IPS-18a (cell line): ENCODE measurements at regions not wholly inside any gene's neighbourhood (a gene's known extent, or its start where the extent isn't known, plus 50 kb on each side); places are given as distances from the start of the nearest gene placed in this dataset.

Experiments
- H3K27ac ChIP-seq: one replicate; pipeline ENCODE4 v1.5.1; 2013; ENCODE audit warnings: low read length
- H3K27me3 ChIP-seq: one replicate; pipeline ENCODE4 v1.6.1; 2013; ENCODE audit warnings: mild to moderate bottlenecking, low read length; ENCODE audit not compliant: control insufficient read depth, insufficient read depth
- H3K36me3 ChIP-seq: one replicate; pipeline ENCODE4 v1.6.1; 2013; ENCODE audit warnings: low read depth, low read length; ENCODE audit not compliant: control insufficient read depth
- H3K4me1 ChIP-seq: one replicate; pipeline ENCODE4 v1.6.1; 2013; ENCODE audit warnings: low read depth, low read length; ENCODE audit not compliant: control insufficient read depth
- H3K4me3 ChIP-seq: one replicate; pipeline ENCODE4 v1.5.1; 2013; ENCODE audit warnings: low read length
- H3K9ac ChIP-seq: one replicate; pipeline ENCODE4 v1.6.1; 2013; ENCODE audit warnings: mild to moderate bottlenecking, low read length, moderate library complexity
- H3K9me3 ChIP-seq: one replicate; pipeline ENCODE4 v1.6.1; 2013; ENCODE audit warnings: low read depth, low read length; ENCODE audit not compliant: control insufficient read depth

DNA sequence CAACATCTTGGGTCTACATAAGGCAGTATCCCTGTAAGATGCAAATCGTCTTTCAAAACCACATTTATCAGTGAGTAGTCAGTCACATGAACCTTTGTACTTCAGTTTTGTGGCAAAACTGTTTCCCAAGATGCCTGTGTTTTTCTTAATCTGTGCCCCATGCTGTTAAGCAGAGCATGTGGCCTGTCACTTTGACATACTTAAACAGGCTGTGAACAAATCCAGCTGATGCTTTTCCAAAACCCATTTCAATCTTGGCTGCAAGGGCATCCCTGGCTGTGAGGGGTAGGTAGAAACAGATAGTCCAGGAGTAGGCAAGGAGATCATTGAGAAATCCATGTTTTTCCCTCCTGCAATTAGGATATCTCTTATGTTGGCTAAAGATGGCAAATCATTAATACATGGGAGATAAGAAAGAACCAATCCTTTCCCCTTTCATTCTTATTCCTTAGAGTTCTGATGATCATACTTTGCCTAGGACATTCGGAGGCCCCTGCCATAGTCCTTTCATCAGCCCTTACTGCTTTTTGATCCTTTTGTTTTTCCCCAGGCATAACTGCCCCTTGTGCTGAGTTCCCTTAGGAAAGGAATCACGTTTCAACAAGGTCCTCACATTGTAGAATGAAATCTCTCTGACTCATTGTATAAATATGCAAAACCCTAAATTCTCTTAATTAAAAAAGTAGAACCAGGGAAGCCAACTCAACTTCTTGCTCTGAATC lies 121.1 kb upstream of the EEA1 start:
- no peaks in the 10 kb centered on the region for H3K27me3 ChIP-seq
- H3K4me1 ChIP-seq = peaks cover 12% of the 10 kb centered on the region
- H3K27ac ChIP-seq = no peak overlapping the region
- no peak overlapping the region for H3K9ac ChIP-seq
- no peaks in the 10 kb centered on the region for H3K9me3 ChIP-seq
- H3K36me3 ChIP-seq = no peaks in the 10 kb centered on the region
- H3K4me3 ChIP-seq = no peak overlapping the region

DNA sequence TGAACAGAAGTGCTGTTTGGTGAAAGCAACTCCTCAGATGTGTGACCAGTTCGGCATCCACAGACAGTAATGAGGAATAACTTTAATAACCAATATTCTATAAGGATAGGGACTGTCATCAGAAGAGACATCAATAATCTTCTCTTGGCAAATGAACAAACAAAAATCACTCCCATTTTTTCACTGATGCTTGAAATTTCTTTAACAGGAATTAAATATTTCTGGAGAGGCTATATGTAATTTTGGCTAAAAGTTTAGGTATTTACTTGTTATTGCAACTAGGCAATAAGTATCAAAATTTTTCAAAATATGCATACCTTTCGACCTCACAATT lies 121.6 kb upstream of the EEA1 start:
- Histone ChIP-seq H3K27me3 (no peaks in the 10 kb centered on the region), H3K4me1 (peaks cover 17% of the 10 kb centered on the region), H3K9me3 (no peaks in the 10 kb centered on the region), H3K9ac (no peak overlapping the region), H3K27ac (no peak overlapping the region), H3K36me3 (no peaks in the 10 kb centered on the region), H3K4me3 (no peak overlapping the region)

DNA sequence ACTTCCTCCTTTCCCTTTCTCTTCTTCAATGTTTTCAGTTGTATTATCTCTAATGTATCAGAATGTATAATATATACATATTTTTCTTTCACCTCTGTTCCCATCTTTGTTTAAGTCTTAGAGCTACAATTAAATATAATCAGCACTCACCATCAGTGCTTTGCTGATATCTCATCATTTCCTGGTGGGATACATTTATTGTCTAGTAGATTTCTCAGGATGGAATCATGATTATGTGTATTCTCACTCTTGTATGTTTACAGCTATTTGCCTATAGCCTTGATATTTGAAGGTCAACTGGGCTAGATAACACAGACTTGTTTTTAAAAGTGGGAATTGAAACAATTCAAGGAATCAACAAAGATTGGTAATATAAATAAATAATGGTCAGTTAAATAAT lies 124.9 kb upstream of the EEA1 start:
- H3K4me3 ChIP-seq = no peak overlapping the region
- H3K4me1 ChIP-seq = peaks cover 17% of the 10 kb centered on the region
- H3K36me3 ChIP-seq = no peaks in the 10 kb centered on the region
- no peak overlapping the region for H3K9ac ChIP-seq
- H3K27me3 ChIP-seq = no peaks in the 10 kb centered on the region
- H3K9me3 ChIP-seq = no peaks in the 10 kb centered on the region
- H3K27ac ChIP-seq = no peak overlapping the region

DNA sequence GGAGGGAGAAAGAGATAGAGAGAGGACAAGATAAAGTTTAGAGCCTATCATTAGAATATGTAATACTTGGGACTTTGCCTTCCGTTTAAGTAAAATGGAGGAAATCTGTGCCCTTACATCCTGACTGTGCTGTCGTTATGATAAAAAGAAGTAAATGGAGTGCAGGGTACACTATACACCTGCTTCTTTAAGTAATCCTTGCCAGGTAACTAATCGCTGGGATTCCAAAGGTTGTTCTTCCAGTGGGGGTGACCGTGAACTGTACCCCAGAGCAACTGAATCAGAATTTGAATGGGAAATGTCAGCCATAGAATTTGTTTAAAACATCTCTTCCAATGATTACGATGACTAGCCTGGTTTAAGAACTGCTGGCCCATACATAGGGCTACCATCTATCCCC lies 126.1 kb upstream of the EEA1 start:
- no peaks in the 10 kb centered on the region for H3K27me3 ChIP-seq
- no peak overlapping the region for H3K27ac ChIP-seq
- no peak overlapping the region for H3K9ac ChIP-seq
- H3K4me1 ChIP-seq = peaks cover 15% of the 10 kb centered on the region
- no peaks in the 10 kb centered on the region for H3K9me3 ChIP-seq
- no peak overlapping the region for H3K4me3 ChIP-seq
- H3K36me3 ChIP-seq = no peaks in the 10 kb centered on the region

DNA sequence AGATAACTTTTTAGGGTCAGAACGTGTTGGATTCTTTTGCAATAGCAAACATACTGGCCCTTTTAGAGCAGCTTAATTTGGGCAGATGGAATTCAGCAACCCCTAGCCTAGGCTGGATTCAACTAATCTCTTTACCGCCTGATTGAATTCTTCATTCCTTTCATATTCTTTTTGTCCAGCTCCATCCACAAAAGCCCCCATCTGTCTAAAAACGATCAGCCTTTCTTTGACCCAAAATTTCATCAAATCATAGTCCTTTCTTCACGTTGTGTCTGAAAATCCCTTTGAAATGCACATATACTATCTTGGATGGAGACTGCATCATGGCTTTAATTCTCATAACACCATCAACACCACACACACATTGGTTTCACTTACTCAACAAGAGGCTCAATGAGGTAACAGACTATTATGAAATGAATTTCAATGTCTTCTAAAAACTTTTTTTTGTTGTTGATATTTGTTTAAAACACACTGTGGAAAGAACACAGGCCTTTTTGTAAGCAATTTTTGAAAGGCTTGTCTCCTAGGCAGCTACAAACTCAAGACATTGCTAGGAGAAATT lies 128.0 kb upstream of the EEA1 start:
- Histone ChIP-seq H3K9me3 (no peaks in the 10 kb centered on the region), H3K4me1 (peaks cover 21% of the 10 kb centered on the region), H3K27me3 (no peaks in the 10 kb centered on the region), H3K36me3 (no peaks in the 10 kb centered on the region), H3K9ac (no peak overlapping the region), H3K4me3 (no peak overlapping the region), H3K27ac (no peak overlapping the region)

DNA sequence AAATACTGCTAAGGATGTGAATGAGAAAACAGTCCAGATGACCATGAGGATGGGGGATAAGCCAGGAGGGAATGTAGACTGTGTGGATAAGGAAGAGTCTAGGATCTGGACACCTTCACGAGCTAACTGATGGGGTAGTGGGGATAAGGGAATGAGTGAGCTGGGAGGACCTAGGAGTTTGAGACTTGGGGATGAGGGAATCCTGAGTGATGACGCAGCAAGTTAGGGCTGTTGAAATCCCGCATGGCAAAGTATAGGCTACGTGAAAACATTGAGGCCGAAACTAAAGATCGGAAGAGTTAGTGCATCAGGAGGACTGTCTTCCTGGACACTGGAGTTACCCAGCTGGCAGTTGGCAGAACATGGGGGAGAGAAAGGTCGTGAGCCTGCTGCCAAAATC lies 129.2 kb upstream of the EEA1 start:
- H3K27me3 ChIP-seq = no peaks in the 10 kb centered on the region
- H3K9me3 ChIP-seq = no peaks in the 10 kb centered on the region
- no peak overlapping the region for H3K4me3 ChIP-seq
- H3K4me1 ChIP-seq = peaks cover 21% of the 10 kb centered on the region
- no peaks in the 10 kb centered on the region for H3K36me3 ChIP-seq
- H3K9ac ChIP-seq = no peak overlapping the region
- H3K27ac ChIP-seq = no peak overlapping the region

DNA sequence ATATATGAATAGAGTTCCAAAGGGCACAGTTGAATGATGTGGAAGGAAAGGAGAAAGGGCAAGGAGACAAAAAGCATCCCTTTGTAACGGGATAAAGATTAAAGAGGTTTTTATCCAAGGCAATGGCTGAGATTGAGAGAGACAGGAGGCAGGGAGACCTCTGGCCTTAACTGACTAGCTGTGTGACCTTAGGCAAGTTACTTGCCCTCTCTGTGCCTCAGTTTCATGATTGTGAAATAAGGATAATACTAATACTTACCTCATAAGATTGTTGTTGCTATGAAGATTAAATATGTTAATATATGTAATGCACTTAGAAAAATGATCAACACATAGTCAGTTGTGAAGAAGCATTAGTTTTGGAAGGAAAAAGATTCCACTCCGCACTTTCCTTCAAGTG lies 130.2 kb upstream of the EEA1 start:
- Histone ChIP-seq H3K4me1 (peaks cover 21% of the 10 kb centered on the region), H3K9me3 (no peaks in the 10 kb centered on the region), H3K9ac (no peak overlapping the region), H3K27me3 (no peaks in the 10 kb centered on the region), H3K36me3 (no peaks in the 10 kb centered on the region), H3K27ac (no peak overlapping the region), H3K4me3 (no peak overlapping the region)

DNA sequence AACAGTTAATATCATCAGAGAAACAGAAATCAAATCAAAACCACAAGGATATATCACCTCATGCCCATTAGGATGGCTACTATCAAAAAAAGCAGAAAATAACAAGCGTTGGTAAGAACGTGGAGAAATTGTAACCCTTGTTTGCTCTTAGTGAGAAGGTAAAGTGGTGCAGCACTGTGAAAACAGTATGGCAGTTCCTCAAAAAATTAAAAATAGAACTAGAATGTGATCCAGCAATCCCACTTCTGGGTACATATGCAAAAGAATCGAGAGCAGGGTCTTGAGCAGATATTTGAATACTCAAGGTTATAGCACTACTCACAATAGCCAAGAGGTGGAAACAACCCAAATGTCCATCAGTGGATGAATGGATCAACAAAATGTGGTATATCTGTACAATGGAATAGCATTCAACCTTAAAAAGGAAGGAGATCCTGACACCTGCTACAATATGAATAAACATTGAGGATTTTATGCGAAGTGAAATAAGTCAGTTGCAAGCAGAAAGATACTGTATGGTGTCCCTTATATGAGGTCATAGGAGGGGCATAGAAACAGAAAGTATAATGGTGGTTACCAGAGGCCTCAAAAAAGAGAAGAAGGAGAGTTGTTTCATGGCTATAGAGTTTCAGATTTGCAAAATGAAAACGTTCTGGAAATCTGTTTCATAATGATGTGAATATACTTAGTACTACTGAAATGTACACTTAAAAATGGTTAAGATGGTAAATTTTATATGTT lies 131.0 kb upstream of the EEA1 start:
- H3K27ac ChIP-seq = no peak overlapping the region
- no peak overlapping the region for H3K4me3 ChIP-seq
- no peaks in the 10 kb centered on the region for H3K27me3 ChIP-seq
- no peak overlapping the region for H3K9ac ChIP-seq
- H3K4me1 ChIP-seq = peaks cover 19% of the 10 kb centered on the region
- no peaks in the 10 kb centered on the region for H3K9me3 ChIP-seq
- H3K36me3 ChIP-seq = no peaks in the 10 kb centered on the region

DNA sequence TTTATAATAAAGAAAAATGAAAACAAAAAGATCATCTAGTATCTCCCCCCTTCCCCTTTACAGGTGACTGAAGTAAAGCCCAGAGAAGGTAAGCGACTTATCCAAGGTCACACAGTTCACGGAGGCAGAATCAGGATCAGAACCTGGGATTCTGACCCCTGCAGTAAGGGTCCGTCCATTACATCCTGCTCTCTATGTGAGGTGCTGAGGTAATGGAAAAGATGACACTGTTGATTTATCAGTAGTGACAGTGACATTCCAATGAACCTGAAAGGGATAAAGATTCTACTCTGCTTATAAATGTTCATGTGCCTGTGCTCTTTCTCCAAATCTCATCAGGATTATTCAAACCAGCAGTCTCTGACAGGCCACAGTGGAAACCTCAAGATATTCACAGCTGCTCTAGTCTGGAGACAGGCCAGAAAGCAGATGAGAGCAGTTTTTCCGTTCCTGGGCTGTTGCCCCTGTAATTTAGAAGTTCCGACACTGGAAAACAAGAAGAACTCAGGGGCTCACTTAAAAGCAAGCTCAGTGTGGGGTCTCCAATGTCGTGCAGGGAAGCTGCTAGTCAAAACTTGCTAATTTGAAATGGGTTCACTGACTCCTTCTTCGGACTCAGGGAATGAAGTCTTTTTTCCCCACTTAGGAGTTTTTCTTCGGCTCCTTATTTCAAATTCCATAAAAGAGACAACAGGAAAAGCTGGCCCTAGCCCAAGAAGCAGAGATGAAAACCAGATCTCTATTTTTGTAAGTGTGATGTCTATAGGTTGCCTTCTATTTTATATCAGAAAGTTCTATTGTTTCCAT lies 131.8 kb upstream of the EEA1 start:
- Histone ChIP-seq H3K36me3 (no peaks in the 10 kb centered on the region), H3K27me3 (no peaks in the 10 kb centered on the region), H3K4me3 (no peak overlapping the region), H3K27ac (no peak overlapping the region), H3K4me1 (peaks cover 13% of the 10 kb centered on the region), H3K9ac (no peak overlapping the region), H3K9me3 (no peaks in the 10 kb centered on the region)

DNA sequence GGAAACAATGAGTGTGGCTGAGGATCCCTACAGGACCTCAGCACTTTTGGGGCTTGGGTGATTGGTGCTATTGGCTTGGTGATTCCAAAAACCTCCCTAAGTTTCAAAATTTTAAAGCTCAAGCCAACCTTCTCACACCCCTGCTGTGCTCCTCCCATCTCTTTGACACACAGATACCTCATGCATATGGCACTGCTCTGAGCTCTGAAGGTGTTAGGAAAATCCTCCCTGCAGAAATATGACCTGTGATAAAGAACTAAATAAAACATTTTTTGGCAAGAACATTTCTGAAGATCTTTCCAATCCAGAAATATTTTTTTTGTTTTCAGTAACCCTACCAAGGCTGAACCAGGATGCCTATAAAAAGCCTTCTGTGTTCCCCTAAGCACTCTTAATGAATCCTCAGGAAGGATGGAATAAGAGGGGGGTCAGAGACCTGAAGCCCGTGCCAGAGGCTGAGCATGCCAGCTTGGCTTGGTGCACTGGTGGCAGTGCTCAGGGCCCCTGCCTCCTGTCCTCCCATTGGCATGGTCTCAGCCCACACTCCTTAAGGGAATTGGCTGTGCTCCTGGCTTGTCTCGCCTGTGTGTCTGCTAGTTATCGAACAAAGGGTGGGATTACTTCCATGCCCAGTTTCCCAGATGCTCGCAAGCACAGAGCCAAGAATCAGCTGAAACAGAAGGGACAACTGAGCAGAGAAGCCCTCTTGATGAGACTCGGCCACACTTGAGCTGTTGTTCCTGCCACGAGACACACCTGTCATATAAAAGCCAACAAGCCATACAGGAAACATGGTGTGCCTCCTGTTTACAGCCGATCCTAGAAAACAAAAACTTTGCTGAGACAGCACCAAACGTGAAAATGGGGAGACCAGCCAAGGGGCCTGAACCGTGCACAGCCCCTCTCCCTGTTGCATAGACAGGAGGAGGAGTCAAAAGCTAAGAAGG lies 132.7 kb upstream of the EEA1 start:
- H3K4me1 ChIP-seq = peaks cover 13% of the 10 kb centered on the region
- no peak overlapping the region for H3K9ac ChIP-seq
- no peak overlapping the region for H3K4me3 ChIP-seq
- H3K27me3 ChIP-seq = no peaks in the 10 kb centered on the region
- no peak overlapping the region for H3K27ac ChIP-seq
- H3K36me3 ChIP-seq = no peaks in the 10 kb centered on the region
- no peaks in the 10 kb centered on the region for H3K9me3 ChIP-seq

DNA sequence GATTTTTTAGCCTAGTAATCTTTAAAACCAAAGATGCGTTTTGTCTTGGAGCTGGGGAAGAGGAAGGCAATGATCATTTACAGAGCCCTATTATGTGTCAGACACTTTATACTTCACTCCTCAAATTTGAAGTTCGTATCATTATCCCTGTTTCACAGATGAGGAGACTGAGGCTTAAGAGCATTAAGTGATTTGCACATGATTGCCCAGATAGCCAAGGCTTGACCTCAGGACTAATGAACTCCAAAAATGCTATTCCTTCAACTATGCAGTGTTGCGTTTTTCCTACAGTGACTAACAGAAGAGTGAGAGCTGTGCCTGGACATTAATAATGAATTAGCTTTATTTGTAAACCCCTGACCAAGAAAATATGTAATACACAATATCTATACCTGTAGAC lies 136.8 kb upstream of the EEA1 start:
- no peak overlapping the region for H3K27ac ChIP-seq
- H3K9me3 ChIP-seq = no peaks in the 10 kb centered on the region
- H3K9ac ChIP-seq = no peak overlapping the region
- no peak overlapping the region for H3K4me3 ChIP-seq
- peaks cover 11% of the 10 kb centered on the region for H3K4me1 ChIP-seq
- no peaks in the 10 kb centered on the region for H3K27me3 ChIP-seq
- H3K36me3 ChIP-seq = no peaks in the 10 kb centered on the region
